GM18519 (cell line): ENCODE measurements at regions not wholly inside any gene's neighbourhood (a gene's known extent, or its start where the extent isn't known, plus 50 kb on each side); places are given as distances from the start of the nearest gene placed in this dataset.

Experiments used
- ATAC-seq: cut with Tn5 transposase; IDR thresholded peaks from one replicate; pipeline ENCODE4 v1.9.1; 2021; ENCODE audit warnings: mild to moderate bottlenecking, moderate library complexity; ENCODE audit not compliant: unreplicated experiment, low FRiP score

DNA sequence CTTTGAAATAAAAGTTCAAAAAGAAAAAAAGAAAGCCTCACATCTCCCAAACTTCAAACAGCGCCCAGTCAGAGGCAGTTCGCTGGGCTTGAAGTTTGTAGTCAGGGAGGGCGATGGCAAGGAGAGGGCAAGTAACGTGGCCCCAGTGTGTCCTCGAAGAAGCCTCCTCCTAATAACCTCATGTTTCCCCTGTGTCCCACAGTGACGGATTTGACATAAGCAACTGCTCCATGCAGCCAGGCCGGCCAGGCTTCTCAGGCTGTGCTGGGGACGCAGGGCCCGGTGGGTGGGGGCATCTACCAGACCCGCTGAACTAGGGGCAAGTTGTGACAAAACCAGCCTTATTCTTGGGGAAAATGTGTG lies 172.2 kb downstream of the ERCC6L2 start:
- ATAC-seq, result no peak

GRCh38 chr9:96047116-96047639 lies 171.7 kb downstream of the ERCC6L2 start:
- no peak for ATAC-seq

DNA sequence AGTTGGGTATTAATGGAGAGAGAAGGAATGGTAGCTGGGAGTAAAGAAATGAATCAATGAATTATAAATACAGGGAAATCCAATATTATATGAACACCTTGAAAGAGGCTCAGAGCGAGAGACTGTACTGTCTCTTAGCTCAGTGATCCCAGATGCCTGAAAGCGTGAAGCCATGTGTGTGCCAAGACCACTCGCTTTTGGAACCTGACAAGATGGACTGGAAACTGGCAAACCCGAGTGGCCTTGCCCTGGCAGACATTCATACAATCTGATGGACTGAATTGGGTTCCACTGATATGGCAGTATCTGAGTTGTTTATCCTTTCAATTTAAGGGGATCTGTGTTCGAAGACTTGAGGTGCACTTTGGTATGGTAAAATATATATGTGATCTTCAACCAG lies 170.3 kb downstream of the ERCC6L2 start:
- ATAC-seq, result no peak

DNA sequence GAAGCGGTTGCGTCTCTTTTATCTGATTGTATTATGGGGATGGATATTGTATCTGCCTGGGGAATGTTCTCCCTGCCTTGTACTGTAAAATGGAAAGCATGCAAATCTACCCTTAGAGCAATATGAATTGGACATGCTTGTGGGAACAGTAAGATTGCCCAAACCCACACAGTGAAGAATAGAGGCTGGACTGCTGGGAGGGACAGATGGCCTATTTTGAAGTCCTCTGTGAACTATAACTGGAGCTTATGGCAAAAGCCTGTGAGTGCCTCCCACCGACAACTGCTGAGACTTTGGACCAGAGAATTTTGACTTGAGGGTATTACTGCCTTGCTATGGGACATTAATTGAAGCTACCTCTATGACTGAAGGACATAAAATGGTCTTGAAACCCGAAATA lies 168.9 kb downstream of the ERCC6L2 start:
- no peak for ATAC-seq

GRCh38 chr9:96040591-96041461 lies 165.3 kb downstream of the ERCC6L2 start:
- no peak for ATAC-seq

GRCh38 chr9:96038914-96039313 lies 163.4 kb downstream of the ERCC6L2 start:
- ATAC-seq, result no peak

- no peak for ATAC-seq
These were observed 162.8 kb downstream of the ERCC6L2 start for GRCh38 chr9:96038271-96038670.

DNA sequence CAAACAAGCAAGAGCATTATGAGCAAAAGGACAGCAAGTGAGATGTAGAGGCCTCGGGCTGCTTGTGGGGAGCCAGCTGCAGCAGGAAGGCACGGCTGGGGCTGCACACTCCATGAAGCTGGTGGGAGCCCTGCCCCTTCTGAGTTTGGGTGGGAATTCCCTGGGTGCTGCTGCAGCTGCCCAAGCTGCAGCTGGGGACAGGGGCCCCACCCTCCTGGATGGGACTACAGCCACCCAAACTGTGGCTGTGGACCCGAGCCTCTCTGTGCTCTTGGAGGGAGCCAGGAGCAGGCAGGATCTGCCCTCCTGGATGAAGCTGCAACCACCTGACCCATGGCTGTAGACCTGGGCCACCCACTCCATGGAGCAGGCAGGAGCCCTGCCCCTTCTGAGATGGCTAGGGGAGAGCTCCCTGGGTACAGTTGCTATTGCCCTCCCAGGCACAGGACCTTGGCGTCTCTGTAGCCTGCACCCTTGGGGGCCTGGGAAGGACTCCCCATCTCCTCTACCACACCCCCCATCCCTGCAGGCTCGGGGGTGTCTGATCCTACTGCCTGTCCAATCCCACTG lies 159.1 kb downstream of the ERCC6L2 start:
- no peak for ATAC-seq

- no peak for ATAC-seq
These were observed 158.4 kb downstream of the ERCC6L2 start for GRCh38 chr9:96033896-96034295.

DNA sequence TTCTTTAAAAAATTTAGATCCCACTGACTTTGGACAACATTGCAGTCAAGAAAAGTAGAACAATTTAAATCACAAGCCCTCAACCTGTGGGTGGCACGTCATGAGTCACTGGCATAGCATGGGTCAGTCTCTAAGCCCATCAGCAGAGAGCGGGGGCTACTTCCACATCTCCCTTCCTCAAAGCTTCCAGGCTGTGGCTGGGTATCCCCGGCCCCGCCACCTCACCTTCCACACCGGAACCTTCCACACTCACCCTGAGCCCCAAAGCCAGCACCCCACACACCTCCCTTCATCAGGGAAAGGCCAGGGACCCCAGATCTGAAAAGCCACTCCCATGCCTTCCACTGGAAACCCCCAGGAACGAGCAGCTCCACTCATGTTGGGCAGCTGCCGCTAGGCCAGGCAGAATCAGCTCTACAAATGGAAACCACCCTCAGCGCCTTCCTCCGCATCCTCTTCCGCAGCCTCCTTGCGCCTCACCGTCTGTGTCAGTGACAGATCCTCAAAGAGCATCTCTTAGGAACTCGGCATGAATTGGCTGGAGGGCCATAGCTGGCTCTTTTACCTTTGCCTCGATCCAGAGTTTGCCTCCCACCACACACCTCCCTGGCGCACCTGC lies 156.5 kb downstream of the ERCC6L2 start:
- no peak for ATAC-seq

- no peak for ATAC-seq
These were observed 155.9 kb downstream of the ERCC6L2 start for GRCh38 chr9:96031366-96031824.

- no peak for ATAC-seq
These were observed 154.4 kb downstream of the ERCC6L2 start for GRCh38 chr9:96029722-96030530.

DNA sequence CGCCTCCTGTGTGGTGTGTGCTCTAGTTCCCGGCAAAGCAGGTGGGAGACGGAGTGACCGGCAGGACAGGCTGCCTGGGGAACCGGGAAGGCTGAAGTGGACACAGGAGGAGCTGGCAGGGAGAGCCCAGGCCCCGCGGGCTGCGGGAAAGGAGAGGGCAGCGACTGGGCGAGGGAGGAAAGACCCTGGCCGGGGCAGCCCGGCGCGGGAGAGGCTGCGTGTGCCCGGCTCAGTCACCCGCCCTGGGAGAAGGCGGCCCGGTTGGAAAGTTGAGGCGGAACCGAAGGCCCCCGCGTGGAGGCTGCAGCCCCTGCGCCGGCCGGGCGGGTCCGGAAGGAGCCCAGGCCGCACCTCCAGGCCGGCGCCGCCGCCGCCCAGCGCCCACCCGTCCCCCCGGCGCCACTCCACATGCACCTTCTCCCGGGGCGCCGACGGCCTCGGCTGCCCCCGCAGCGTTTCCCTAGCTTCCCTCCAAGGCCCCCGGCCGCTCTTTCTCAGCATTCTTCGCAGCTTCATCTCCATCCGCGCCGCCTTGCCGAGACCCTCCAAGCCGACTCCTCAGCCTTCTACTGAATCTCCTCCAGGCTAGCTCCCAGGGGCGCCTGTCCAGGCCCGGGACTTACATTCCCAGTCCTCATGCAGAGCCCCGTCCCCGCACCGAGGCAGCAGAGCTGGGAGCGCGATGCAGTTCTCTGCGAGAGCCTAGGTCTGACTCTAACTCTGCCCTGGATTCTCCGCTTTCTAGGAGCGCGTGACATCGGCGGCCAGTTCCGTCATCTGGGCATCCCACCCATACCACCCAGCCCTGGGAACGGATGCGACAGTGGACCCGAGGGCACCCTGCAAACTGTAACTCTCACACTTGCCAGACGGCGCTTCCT lies 152.0 kb downstream of the ERCC6L2 start:
- no peak for ATAC-seq

DNA sequence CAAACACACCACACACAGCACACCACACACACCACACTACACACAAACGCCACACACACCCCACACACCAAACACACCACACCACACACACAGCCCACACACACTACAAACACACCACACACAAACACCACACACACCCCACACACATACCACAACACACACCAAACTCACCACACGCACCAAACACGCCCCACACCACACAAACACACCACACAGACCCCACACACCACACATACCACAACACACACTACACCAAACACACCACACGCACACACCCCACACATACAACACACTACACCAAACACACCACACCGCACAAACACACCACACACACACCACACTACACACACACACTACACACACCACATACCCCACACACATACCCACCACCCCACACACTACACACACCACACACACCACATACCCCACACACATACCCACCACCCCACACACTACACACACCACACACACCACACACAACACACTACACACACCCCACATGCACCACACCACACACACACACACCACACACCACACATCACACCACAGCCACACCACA lies 151.2 kb downstream of the ERCC6L2 start:
- ATAC-seq, result no peak

DNA sequence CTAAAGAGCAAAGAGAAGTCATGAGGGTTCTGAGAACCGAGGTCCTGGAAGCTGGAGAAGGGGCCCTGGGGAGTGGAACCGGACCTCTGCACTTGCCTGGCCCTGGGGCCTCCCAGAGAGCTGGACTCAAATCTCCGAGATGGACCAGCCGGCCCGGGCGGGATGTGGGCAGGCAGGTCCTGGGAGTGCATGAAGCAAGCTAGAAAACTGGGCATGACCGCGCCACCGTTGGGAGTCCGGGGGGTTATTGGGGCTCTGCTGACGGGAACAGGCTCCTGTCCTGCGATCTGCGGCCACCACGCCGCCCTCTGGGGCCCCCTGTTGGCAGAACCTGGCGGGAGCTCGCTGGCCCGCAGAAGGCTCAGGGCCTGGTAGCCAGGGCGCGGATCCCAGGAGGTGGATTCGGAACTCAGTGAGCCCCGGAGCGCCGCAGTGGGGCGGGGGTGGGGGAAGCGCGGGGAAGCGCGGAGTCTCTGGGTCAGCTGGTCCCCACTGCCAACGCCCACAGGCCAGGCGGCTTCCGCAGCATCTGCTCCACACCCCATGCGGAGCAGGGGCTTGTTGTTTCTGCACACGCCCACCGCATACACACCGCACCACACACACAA lies 150.6 kb downstream of the ERCC6L2 start:
- ATAC-seq, result no peak

GRCh38 chr9:96023486-96023885 lies 148.0 kb downstream of the ERCC6L2 start:
- ATAC-seq, result no peak

- no peak for ATAC-seq
These were observed 147.1 kb downstream of the ERCC6L2 start for GRCh38 chr9:96022445-96023051.
